GM12878 (cell line): ENCODE measurements at regions not wholly inside any gene's neighbourhood (a gene's known extent, or its start where the extent isn't known, plus 50 kb on each side); places are given as distances from the start of the nearest gene placed in this dataset.

ENCODE experiments used
- ATAC-seq: fragments of 200-7000 bp; cut with Tn5 transposase; 3 replicates; pipeline ENCODE4 v1.9.1; 2020; ENCODE audit warnings: mild to moderate bottlenecking, moderate library complexity
- BruUV-seq: library from RNA; stranded (reverse); fragments of 400-500 nt; replicated peaks from 2 replicates; lab custom pipeline; 2021; lab: Mats Ljungman, UMichigan
- CTCF ChIA-PET: fragments of 300-600 bp; sonication (Branson Sonifier 250); formaldehyde crosslinking; extraction: SDS; loops from one replicate; lab custom pipeline; 2021; ENCODE audit warnings: inconsistent platforms; lab: Yijun Ruan, JAX
- POLR2A ChIA-PET: fragments of 350-600 bp; formaldehyde crosslinking; extraction: SDS; loops from one replicate; lab custom pipeline; 2021; ENCODE audit warnings: inconsistent platforms; lab: Charles Lee
- RAD21 ChIA-PET: fragments of 300-600 bp; sonication (Branson Sonifier 250); formaldehyde crosslinking; loops from one replicate; lab custom pipeline; 2023; ENCODE audit warnings: antibody characterized with exemption; ENCODE audit not compliant: unreplicated experiment; lab: Charles Lee
- SMC1A ChIA-PET: fragments of 300-600 bp; sonication (Branson Sonifier 250); formaldehyde crosslinking; loops from one replicate; lab custom pipeline; 2023; ENCODE audit not compliant: unreplicated experiment, uncharacterized antibody; lab: Charles Lee
- DNase-seq: peaks from one replicate; pipeline ENCODE4 v3.0.0-alpha.2; 2011; ENCODE audit warnings: low read depth, low spot score
- FAIRE-seq: peaks from 3 replicates; lab custom pipeline; 2011; peaks lifted over from hg19 to GRCh38; lab: Jason Lieb, UNC
- H2AFZ ChIP-seq: 2 replicates; pipeline ENCODE4 v1.6.0; 2011; ENCODE audit warnings: low read depth, low read length, control low read depth; ENCODE audit not compliant: control insufficient read depth
- H3K27ac ChIP-seq: 2 replicates; pipeline ENCODE4 v1.5.1; 2011; ENCODE audit warnings: control low read depth; ENCODE audit not compliant: control insufficient read depth, insufficient read depth
- H3K27me3 ChIP-seq, 2 experiments: replicated peaks in 1 of 2; 2 replicates each; pipeline versions ENCODE4 v1.6.0 to v1.6.1; 2011; ENCODE audit warnings: low read length in 1 of 2; ENCODE audit not compliant: control insufficient read depth in 2 of 2, insufficient read depth in 2 of 2
- H3K36me3 ChIP-seq, 2 experiments: 2 replicates each; pipeline ENCODE4 v1.5.1; 2011; ENCODE audit warnings: low read length in 1 of 2; ENCODE audit not compliant: control insufficient read depth in 2 of 2, insufficient read depth in 2 of 2
- H3K4me1 ChIP-seq: 2 replicates; pipeline ENCODE4 v1.6.1; 2011; ENCODE audit warnings: mild to moderate bottlenecking, low read length, moderate library complexity, mixed read lengths; ENCODE audit not compliant: control insufficient read depth, insufficient read depth
- H3K4me2 ChIP-seq: 2 replicates; pipeline ENCODE4 v1.6.0; 2011; ENCODE audit warnings: control low read depth; ENCODE audit not compliant: control insufficient read depth, insufficient read depth
- H3K4me3 ChIP-seq: fragments of 200-600 bp; sonication (generic); 2 replicates; pipeline ENCODE4 v1.5.1; 2016
- H3K79me2 ChIP-seq: 2 replicates; pipeline ENCODE4 v1.6.0; 2011; ENCODE audit warnings: low read length; ENCODE audit not compliant: control insufficient read depth, insufficient read depth
- H3K9ac ChIP-seq: 2 replicates; pipeline ENCODE4 v1.8.0; 2011; ENCODE audit warnings: low read length, control low read depth, mixed read lengths; ENCODE audit not compliant: control insufficient read depth, insufficient read depth
- H3K9me3 ChIP-seq: replicated peaks from 3 replicates; pipeline ENCODE4 v1.5.1; 2011; ENCODE audit warnings: mild to moderate bottlenecking, low read length; ENCODE audit not compliant: control insufficient read depth, insufficient read depth
- H4K20me1 ChIP-seq: 2 replicates; pipeline ENCODE4 v1.6.0; 2011; ENCODE audit not compliant: control insufficient read depth, insufficient read depth
- ASH2L ChIP-seq: fragments of 300-600, 200-600 bp; sonication (generic); IDR thresholded peaks from 2 replicates; pipeline ENCODE4 v1.6.1; 2017; ENCODE audit warnings: low read depth, mild to moderate bottlenecking, borderline replicate concordance
- ATF2 ChIP-seq: IDR thresholded peaks from 2 replicates; pipeline ENCODE4 v1.6.1; 2012; ENCODE audit warnings: low read length, inconsistent platforms
- ATF7 ChIP-seq: fragments of 450-650 bp; IDR thresholded peaks from 2 replicates; pipeline ENCODE4 v1.6.1; 2016; ENCODE audit warnings: low read depth, mild to moderate bottlenecking
- CREM ChIP-seq: IDR thresholded peaks from 2 replicates; pipeline ENCODE4 v1.6.1; 2014; ENCODE audit warnings: antibody characterized with exemption, low read depth
- CTCF ChIP-seq, 3 experiments: IDR thresholded peaks in 2 of 3; conservative IDR thresholded peaks in 1 of 3; 2 replicates each; pipeline ENCODE4 v1.5.1; 2011; ENCODE audit warnings: low read depth in 3 of 3, low read length in 3 of 3, mild to moderate bottlenecking in 3 of 3, control low read depth in 2 of 3, moderate library complexity in 2 of 3, inconsistent platforms in 1 of 3, mixed read lengths in 1 of 3; ENCODE audit not compliant: control insufficient read depth in 2 of 3, insufficient read depth in 1 of 3; ENCODE audit errors: extremely low read depth in 1 of 3
- ESRRA ChIP-seq: IDR thresholded peaks from 2 replicates; pipeline ENCODE4 v1.6.1; 2012; ENCODE audit warnings: mild to moderate bottlenecking, low read length, improper control_type of control experiment
- FOXK2 ChIP-seq: fragments of 450-650 bp; IDR thresholded peaks from 2 replicates; pipeline ENCODE4 v1.6.1; 2017; ENCODE audit warnings: mild to moderate bottlenecking, moderate library complexity
- IRF4 ChIP-seq: IDR thresholded peaks from 2 replicates; pipeline ENCODE4 v1.6.1; 2011; ENCODE audit warnings: low read depth, low read length
- JUNB ChIP-seq: IDR thresholded peaks from 2 replicates; pipeline ENCODE4 v1.6.1; 2016; ENCODE audit warnings: antibody characterized with exemption, mild to moderate bottlenecking
- JUND ChIP-seq: IDR thresholded peaks from 2 replicates; pipeline ENCODE4 v1.6.1; 2012; ENCODE audit warnings: low read depth, mild to moderate bottlenecking, low read length, improper control_type of control experiment, moderate library complexity
- KAT2A ChIP-seq: conservative IDR thresholded peaks from 2 replicates; pipeline ENCODE4 v1.6.1; 2011; ENCODE audit warnings: low read depth, low read length; ENCODE audit not compliant: control insufficient read depth
- LARP7 ChIP-seq: fragments of 450-650 bp; IDR thresholded peaks from 2 replicates; pipeline ENCODE4 v1.6.1; 2017; ENCODE audit warnings: mild to moderate bottlenecking
- MEF2A ChIP-seq: IDR thresholded peaks from 2 replicates; pipeline ENCODE4 v1.6.1; 2011; ENCODE audit warnings: low read depth, mild to moderate bottlenecking, low read length, moderate library complexity; ENCODE audit not compliant: insufficient read depth
- MTA3 ChIP-seq: IDR thresholded peaks from 2 replicates; pipeline ENCODE4 v1.6.1; 2012; ENCODE audit warnings: low read length, inconsistent platforms, borderline replicate concordance
- MYB ChIP-seq: fragments of 150-350 bp; IDR thresholded peaks from 2 replicates; pipeline ENCODE4 v1.6.1; 2014; ENCODE audit warnings: mild to moderate bottlenecking, low read depth, low read length, borderline replicate concordance
- MYC ChIP-seq: IDR thresholded peaks from 2 replicates; pipeline ENCODE4 v1.6.1; 2011; ENCODE audit warnings: mild to moderate bottlenecking, low read length, moderate library complexity, inconsistent platforms; ENCODE audit not compliant: insufficient read depth, insufficient replicate concordance, insufficient read length, severe bottlenecking
- NFIC ChIP-seq: IDR thresholded peaks from 2 replicates; pipeline ENCODE4 v1.6.1; 2012; ENCODE audit warnings: low read depth, mild to moderate bottlenecking, inconsistent platforms, low read length, moderate library complexity
- NFXL1 ChIP-seq: fragments of 450-650 bp; IDR thresholded peaks from 2 replicates; pipeline ENCODE4 v1.6.1; 2017; ENCODE audit warnings: antibody characterized with exemption, mild to moderate bottlenecking, borderline replicate concordance
- NR2C1 ChIP-seq: fragments of 450-650 bp; IDR thresholded peaks from 2 replicates; pipeline ENCODE4 v1.6.1; 2017; ENCODE audit warnings: antibody characterized with exemption, mild to moderate bottlenecking, moderate library complexity
- NRF1 ChIP-seq: conservative IDR thresholded peaks from 2 replicates; pipeline ENCODE4 v1.6.1; 2011; ENCODE audit warnings: mild to moderate bottlenecking, low read depth, low read length, improper control_type of control experiment
- POLR2A ChIP-seq: IDR thresholded peaks from 2 replicates; pipeline ENCODE4 v1.6.1; 2011; ENCODE audit warnings: low read depth, mild to moderate bottlenecking, low read length
- RUNX3 ChIP-seq: IDR thresholded peaks from 2 replicates; pipeline ENCODE4 v1.6.1; 2012; ENCODE audit warnings: low read length, inconsistent platforms
- SMC3 ChIP-seq: IDR thresholded peaks from 2 replicates; pipeline ENCODE4 v1.6.1; 2011; ENCODE audit warnings: low read length, improper control_type of control experiment, borderline replicate concordance
- TCF12 ChIP-seq: IDR thresholded peaks from 2 replicates; pipeline ENCODE4 v1.6.1; 2011; ENCODE audit warnings: low read depth, mild to moderate bottlenecking, low read length
- ZNF274 ChIP-seq: IDR thresholded peaks from one replicate; pipeline ENCODE4 v1.8.0; 2011; ENCODE audit not compliant: insufficient read length, insufficient read depth
- ZSCAN29 ChIP-seq: fragments of 450-650 bp; IDR thresholded peaks from 2 replicates; pipeline ENCODE4 v1.6.1; 2017; ENCODE audit warnings: mild to moderate bottlenecking, moderate library complexity
- WGBS: methylation state at CpG from one replicate; pipeline ENCODE4 v1.1.6; 2016; ENCODE audit warnings: low lambda C conversion rate; ENCODE audit not compliant: insufficient replicate concordance, insufficient coverage; ENCODE audit errors: missing lambda C conversion rate; 5-methylcytosine and 5-hydroxymethylcytosine counted together
- in situ Hi-C: fragments of 300-500 bp; cut with MboI; formaldehyde crosslinking; loops from 9 replicates; pipeline ENCODE4 v1.14.3; 2018; ENCODE audit warnings: mixed read lengths
- intact Hi-C: fragments of 100-400 bp; cut with micrococcal nuclease; formaldehyde crosslinking; loops from one replicate; pipeline ENCODE4 v1.14.2; 2022; ENCODE audit not compliant: unreplicated experiment

GRCh38 chr13:76523740-76524340 lies 362.4 kb downstream of the KCTD12 start:
- peak; percentile 82 for FAIRE-seq
- Histone ChIP-seq H3K27me3 (no peaks in the 10 kb centered on the region), H3K9ac (no peak overlapping the region), H4K20me1 (no peaks in the 10 kb centered on the region), H3K27ac (no peak overlapping the region), H3K4me1 (no peaks in the 10 kb centered on the region), H3K9me3 (no peaks in the 10 kb centered on the region; the same call in 2 of the 3 replicates), H3K4me3 (no peak overlapping the region), H3K36me3 (no peaks in the 10 kb centered on the region), H3K4me2 (no peak overlapping the region), H2AFZ (no peak overlapping the region), H3K79me2 (no peaks in the 10 kb centered on the region)
- no peak for DNase-seq
- intact Hi-C loops (no loop called here), in situ Hi-C loops (no loop called here)
- POLR2A ChIA-PET: no interaction called here
- RAD21 ChIA-PET: no interaction called here
- peak; percentile 84 for ATAC-seq
- SMC1A ChIA-PET: interaction anchor here (1.4 kb wide), 1 partner anchor 10 kb away, joined by 3 read pairs; no protein-coding TSS in a partner anchor
- no TSS peak for BruUV-seq
- WGBS: 26% methylated on average over 2 of the region's 2 CpGs
- CTCF ChIA-PET: interaction anchor here (1.4 kb wide), 1 partner anchor 13 kb away, joined by 5 read pairs; no protein-coding TSS in a partner anchor
- TF ChIP-seq LARP7 (no peak), RUNX3 (peak; percentile 61), NR2C1 (no peak), MYC (no peak), MYB (no peak), JUND (no peak), CREM (no peak), NFXL1 (no peak), KAT2A (no peak), NRF1 (no peak), ATF7 (peak; percentile 45; the same call in 1 of the 2 replicates), ATF2 (no peak), ZSCAN29 (no peak), MEF2A (no peak), POLR2A (no peak), ZNF274 (no peak), MTA3 (no peak), ASH2L (no peak), TCF12 (no peak), JUNB (peak; percentile 87), IRF4 (no peak), CTCF (IDR thresholded peaks at IDR 0.05 in 2 of 3, conservative IDR thresholded peaks at IDR 0.05 in 1 of 3; ENCODE audit: control insufficient read depth in 2 of 3, extremely low read depth in 1 of 3, insufficient read depth in 1 of 3, low read depth in 3 of 3, low read length in 3 of 3) (no peak), FOXK2 (no peak), ESRRA (no peak), NFIC (peak; percentile 62), SMC3 (no peak)
